GM19395 (cell line): ENCODE measurements at regions not wholly inside any gene's neighbourhood (a gene's known extent, or its start where the extent isn't known, plus 50 kb on each side); places are given as distances from the start of the nearest gene placed in this dataset.

Experiments
- ATAC-seq: cut with Tn5 transposase; IDR thresholded peaks from one replicate; pipeline ENCODE4 v1.9.1; 2021; ENCODE audit warnings: mild to moderate bottlenecking, moderate library complexity; ENCODE audit not compliant: unreplicated experiment

DNA sequence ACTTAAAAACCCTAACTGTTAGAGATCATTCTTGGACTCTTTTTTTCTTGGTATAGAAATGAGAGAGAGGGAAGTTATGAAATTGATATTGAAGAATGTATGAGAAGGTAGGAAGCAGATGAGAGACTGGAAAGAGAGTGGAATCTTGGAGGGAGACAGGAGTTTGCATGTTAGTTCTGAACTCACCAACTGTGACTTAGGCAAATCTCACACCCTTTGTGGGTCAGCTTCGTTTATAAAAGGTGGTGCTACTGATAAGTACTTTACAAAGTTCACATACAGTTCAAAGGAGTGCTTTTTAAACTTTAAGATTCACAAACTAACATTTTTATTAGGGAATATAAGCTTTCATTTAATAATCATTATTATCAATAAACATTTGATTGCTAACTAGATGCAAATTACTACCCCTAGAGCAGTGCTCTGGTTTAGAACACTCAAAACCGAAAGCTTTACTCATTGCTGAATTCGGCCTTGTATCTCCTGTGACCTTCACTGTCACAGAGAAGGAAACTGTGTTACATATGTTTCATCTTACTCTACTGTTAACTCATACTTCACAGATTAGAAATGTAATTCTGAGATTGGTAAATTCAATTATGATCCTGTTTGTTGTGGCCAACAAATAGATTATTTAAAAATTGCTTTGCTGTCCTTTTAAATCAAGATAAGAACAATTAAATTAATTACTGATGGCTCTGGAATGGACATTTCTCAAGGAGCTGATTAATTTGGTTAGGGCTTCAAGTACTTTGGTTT, 143.2 kb downstream of the RMI1 start:
- peak; percentile 97 for ATAC-seq

DNA sequence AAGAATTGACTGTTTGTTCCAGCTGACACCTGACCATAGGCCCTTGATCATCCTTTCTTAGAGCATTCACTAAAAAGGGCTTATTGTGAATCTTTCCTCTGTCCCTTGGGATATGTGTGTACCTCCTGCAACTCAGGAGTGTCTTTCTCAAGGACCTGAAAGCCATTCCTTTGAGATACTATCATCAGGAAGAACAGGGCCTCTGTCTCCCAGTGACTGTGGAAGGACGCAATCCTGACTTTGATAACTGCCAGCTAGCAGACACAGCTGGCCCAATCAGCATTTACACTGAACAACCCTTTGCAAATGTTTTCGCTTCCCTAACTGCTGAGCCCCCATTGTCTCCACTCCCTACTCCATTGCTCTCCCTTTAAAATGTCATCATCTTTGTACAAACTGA, 144.4 kb downstream of the RMI1 start:
- ATAC-seq = no peak

DNA sequence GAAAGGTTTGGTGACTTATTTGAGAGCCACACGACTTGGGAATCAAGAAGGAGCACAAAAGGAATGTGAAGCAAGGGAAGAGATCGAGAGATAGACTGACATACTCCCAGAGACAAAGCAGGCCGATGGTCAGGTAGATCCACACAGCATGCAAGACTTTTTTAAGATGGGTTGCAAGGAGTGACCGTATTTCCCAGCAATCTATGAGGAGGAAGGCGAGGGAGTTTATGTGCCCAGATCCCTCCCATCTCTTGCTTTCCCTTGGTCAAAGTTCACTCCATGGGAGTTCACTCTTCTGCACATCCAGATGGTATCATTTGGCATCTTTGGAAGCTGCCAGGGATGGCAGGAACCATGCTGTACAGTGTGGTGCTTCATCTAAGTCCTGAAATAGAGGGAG, 148.9 kb downstream of the RMI1 start:
- no peak for ATAC-seq

DNA sequence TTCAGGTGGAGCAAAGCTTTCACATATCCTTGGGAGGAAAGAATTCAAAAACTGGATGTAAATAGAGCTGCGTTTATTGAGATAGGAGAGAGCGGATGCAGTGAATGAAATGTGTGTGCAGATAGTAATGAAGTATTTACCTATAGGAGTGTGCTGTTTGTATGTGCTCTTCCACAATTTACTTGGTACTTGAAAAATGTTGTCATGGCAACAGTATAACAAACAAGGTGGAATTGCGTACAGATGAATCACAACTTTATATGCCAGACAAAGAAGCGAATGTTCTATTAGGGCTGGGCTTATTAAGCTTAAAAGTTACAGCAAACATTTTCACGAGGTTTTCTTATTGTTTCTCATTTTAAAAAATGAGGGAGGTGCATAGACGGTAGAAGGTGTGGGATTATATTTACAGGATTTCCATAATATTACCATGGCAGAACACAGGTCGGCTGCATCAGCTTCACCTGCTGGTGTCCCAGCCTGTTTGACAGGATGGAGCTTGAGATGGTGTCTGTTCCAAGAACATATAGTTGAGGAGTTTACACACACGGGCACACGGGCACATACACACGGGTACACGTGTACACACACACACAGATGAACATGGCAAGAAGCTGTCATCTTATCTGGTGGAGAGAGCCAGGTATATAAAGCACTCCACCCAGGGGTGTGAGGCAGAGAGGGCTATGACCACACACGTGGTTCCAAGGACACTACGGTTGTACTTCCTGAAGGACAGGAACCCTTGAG, 155.7 kb downstream of the RMI1 start:
- ATAC-seq = no peak

DNA sequence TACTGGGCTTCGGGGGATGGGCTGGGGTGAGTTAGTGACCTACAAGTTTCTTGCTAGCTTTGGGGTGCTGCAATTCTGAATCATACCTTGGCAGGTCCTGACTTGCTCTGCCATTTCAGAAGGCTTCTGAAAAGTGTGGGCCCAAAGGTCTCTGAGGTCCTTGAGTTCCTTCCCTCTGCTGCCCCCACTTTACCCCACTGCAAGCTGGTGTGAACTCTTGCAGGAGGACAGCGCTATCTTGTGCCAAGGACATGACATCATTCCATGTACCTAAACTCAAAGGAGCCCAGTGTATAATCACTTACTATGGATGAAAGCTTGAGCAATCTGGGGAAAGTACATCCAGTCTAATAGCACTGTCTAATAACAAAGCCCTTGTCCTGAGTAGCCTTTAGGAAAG, 157.4 kb downstream of the RMI1 start:
- no peak for ATAC-seq

DNA sequence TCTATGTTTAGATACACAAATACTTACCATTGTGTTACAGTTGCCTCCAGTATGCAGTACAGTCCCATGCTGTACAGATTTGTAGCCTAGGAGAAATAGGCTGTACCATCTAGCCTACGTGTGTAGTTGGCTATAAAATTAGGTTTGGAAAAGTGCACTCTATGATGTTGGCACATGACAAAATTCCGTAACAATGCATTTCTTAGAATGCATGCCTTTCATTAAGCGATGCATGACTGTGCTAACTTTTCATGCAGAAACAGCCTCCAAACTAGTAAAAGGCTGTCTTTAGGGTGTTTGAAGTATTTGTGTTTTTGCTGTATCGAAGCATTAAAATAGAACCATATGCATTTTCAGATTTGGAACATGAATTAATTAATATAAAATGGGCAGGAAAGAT, 157.9 kb downstream of the RMI1 start:
- ATAC-seq = no peak

DNA sequence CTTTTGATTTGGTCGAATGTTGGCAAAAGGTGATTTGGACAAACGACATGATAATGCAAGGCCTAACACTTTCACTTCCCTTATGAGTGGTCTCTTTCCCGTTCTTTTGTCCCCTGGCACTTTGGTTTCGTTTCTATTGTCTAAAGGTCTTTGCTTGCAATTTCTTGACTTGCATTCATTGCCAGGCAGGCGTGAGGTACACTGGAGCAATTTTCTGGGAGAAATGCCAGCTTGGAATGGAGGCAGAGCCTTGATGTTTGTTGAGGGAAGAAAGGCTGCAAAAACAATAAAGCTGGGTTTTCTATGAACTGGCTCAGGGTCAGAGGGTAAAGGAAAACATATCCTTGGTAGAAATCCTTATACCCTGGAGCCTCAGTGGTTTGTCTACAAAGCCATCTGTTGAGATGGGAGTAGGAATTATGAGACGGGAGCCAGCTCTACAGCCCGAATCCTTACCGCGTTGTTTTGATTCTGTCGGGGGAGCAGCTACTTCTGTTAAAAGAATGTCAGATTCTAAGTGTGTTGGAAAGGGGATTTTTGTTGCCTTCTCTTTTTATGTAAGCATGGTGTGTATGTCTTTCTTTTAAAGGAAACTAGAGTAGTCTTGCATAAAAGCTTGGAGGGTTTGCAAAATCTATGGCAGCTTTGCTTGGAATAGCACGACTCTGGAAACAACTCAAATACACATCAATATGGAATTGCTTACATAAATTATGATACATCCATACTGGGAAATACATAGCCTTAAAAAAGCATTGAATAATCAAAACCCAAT, 158.9 kb downstream of the RMI1 start:
- ATAC-seq = no peak

DNA sequence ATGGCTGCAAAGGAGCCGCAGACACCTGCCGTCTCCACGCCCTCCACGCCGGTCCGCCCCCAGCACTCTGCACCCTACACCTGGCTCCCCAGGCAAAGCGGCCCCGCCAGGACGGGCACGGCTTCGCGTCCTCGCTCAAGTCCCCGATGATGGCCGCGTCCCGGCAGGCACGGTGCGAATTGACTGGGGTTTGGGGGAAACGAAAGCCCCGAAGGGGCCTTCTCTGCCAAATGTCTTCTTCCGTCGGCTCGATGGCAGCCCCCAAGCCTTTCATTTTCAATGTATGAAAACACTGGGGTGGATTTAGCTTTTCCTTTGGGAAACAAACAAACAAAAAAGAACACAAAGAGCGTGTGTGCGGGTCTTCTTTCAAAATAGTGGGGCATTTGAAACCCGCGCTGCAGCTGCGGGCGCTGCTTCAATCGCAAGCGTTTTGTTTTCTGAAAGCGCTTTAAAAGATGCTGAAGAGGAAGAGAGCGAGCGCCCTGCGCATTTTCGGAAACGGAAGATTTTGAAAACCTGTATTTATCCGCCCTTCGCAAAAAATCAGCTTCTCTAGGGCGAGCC, 160.0 kb downstream of the RMI1 start:
- ATAC-seq = no peak

DNA sequence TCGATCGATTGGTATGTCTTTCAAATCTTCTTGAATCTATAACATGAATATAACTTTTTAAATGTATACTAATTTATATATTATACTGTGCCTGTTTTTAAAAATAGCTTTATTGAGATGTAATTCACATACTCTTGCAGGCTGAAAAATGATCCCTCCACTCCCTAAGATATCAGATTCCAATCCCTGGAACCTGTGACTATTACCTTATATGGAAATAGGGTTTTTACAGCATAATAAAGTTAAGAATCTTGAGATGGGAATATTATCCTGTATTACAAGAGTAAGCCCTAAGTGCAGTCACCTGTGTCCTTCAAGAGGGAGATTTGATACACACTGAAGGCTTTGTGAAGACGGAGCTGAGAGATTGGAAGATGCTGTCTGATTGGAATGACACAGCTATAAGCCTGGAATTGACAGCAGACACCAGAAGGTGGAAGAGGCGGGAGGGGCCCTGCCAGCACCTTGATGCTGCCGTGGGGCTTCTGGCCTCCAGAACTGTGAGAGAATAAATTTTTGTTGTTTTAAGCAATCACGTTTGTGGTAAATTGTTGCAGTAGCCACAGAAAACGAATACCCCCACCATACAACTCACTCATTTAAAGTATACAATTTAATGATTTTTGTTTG, 161.3 kb downstream of the RMI1 start:
- ATAC-seq = no peak

DNA sequence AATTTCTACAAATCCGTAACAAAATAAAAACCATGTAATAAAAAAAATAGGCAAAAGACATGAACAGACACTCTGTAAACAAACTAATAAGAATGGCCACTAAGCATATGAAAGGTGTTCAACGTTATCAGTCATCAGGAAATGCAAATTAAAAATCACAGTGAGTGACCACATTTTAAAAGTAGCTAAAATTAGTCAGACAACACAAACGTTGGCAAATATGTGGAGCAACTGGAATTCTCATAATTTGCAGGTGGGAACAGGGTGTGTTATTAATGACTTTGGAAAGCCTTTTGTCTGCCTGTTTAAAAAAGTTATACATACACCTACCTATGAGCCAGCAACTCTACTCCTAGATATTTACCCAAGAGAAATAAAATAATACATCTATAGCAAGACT, 164.4 kb downstream of the RMI1 start:
- ATAC-seq = no peak

DNA sequence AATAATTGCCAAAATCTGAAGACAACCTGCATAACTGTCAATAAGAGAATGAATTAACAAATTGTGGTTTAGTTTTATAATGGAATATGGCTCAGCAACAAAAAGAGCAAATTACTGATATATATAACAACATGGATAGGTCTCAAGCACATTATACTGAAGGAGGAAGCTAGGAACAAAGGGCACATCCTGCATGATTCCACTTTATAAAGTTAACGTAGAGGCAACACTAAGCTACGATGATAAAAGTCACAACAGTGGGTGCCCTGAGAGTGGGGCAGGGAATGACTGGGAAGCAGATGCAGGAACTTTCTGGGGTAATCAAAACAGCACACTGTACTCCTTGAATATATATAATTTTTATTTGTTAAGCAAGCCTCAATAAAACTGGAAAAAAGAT, 165.2 kb downstream of the RMI1 start:
- ATAC-seq = no peak

DNA sequence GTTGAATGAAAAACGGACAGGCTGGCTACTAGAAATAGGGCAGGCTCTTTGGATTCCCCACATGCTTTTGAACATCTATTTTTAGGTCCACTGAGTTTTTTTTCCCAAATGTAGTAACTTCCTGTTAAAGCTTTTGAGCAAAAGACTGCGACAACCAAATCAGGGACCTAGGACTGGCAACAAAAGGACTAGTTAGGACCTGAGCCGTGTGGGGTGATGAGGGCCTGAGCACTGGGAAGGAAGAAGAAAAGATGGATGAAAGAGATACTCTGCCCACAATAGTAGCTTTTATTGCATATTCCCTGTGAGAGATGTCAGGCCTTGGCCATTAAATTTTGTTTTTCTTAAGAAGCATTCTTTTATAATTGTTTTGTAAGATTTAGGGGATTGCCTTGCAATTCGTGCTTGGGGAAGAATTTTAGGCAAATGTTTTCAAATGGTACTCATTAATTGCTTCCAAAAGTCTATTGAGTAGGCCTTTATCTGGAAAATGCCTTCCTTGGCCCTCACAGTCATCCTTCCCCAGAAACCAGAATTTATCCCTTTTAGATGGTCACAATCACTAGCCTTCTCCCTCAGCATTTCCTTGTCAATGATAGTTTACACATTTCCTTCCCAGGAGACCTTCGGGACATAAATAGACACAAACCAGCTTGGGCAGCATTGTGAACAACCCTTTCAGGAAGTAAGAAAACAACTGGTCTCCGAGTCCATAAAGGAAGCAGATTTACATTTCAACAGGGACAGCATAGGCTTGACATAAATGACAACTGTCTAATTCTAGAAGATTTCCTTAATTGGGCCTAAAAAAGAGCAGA, 166.5 kb downstream of the RMI1 start:
- ATAC-seq = no peak

DNA sequence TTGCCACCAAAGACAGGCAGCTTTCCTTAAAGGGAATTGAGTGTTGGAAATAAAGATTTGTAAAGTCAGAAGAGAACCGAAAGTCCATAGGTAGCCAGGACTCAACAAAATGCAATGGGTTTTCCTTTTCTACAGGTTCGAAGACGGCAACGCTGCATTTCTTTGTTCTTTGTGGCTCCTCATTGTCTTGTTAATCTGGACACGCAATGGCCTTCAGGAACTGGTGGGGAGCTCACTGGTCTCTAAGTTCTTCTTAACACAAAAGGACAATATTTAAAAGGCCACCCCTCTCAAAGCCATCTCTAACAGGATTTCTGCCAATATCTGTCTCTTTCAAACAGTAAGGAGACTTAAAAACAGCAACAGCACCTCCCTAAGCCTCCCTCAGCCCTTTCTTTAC, 170.6 kb downstream of the RMI1 start:
- ATAC-seq = no peak

DNA sequence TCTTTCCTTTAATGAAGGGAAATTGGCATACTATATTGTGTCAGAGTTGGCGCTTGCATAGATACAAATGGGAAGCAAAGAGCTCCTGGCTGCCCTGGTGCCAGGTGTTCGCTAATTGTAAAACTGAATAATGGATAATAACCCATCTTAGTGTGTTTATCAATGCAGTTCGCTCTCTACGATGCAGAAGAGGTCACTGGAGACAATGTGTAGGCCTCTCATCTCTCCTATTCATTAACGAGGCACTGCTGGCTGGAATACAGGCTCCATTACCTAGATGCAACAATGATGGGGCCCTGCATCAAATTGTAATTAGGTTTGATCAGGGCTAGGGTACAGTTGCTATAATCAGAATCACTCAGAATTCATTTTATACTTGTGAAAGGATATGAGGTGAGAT, 171.0 kb downstream of the RMI1 start:
- no peak for ATAC-seq

DNA sequence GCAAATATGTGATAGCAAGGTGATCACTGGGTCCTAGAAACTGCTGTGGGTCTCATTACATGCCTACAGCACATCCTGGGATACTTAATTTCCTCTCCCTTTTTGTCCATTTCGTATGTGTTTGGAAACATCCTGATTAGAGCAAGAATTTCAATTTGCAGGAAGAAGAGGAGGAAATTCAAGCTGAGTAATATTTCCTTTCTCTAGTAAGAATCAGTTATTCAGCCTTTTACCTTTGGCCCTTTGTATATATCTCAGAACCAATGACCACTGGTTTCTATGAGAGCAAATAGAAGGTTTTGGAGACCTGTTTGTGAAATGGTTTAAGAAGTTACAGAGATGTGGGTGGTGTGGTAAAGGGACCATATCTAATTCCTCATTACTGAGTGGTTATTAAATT, 171.6 kb downstream of the RMI1 start:
- ATAC-seq = no peak

DNA sequence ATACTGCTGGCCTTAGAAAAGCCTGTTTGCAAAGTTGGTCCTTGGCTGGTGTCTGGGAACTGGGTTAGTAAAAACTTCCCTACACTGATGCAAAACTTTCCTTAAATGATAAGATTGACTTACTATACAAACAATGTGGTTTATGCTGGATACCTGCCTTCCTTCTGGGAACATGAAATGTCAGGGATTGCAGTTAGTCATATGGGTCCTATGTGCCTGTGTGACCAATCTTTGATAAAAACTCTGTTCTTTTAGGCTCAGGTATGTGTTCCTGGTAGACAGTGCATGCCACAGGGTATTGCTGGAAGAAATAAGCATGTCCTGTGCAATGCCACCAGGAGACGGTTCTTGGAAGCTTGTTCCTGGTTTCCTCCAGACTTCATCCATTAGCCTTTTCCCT, 173.3 kb downstream of the RMI1 start:
- no peak for ATAC-seq

DNA sequence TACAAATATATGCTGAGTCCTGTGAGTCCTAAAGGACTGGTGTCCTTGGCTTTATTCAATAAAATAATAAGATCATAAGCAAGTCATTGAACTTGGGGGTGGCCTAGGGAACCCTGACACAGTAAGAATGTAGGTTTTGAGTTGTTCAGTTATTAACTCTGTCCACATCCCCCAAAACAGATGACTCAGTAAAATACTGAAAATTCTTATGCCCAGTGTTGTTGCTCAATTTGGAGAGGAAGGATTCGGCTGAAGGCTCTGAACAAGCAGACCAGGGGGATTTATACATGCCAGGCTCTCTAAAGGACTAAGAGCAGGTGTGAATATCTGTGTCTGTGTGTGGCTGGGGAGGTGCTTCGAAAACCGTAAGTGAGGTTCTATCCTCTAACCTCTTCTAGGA, 173.7 kb downstream of the RMI1 start:
- no peak for ATAC-seq

DNA sequence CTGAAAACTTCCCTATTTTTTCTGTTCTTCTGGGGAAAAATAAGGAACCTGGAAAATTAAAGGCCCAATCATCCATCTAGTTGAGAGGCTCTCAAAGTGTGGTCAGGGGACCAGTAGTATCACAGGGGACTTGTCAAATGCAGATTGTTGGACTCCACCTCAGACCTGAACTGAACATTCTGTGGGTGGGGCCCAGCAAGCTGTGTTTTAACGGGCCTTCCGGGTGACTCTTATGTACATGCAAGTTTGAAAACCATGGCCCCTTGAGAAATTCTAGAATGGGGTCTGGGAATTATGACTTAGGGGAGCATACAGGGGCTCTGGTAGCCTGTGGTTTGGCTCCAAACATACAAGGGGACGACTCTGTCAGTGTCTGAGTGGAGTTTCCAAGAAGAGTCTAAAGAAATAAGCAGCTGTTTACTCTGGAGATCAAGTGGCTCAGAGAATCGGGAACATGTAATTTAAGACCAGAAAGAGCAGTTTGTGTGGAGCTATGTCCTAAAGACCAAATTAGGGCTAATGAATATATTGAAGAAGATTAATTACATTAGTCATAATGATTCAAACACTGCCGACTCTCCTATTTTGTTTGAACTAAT, 177.4 kb downstream of the SLC28A3 start:
- ATAC-seq = no peak

DNA sequence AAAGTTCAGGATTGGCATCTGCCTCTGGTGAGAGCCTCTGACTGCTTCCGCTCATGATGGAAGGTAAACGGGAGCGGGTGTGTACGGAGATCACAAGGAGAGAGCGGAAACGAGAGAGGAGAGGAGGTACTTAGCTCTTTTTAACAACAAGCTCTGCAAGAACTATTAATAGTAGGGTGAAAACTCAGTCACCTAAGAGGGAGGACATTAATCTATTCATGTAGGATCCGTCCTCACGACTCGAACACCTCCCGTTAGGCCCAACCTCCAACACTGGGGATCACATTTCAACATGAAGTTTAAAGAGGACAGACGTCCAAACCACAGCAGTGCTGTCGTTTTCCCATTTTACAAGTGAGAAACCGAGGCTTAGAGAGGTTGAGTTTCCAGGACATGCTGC, 173.7 kb downstream of the SLC28A3 start:
- ATAC-seq = no peak

DNA sequence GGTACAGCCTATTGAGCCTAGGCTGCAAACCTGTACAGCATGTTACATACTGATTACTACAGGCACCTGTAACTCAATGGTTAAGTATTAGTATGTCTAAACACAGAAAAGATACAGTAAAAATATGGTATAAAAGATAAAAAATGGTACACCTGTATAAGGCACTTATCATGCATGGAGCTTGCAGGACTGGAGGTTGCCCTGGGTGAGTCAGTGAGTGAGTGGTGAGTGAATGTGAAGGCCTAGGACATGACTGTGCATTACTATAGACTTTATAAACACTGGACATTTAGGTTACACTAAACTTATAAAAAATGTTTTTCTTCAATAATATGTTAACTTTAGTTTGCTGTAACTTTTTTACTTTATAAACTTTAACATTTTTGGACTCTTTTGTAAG, 171.3 kb downstream of the SLC28A3 start:
- ATAC-seq = no peak
